ENCODE measurements at regions not wholly inside any gene's neighbourhood (a gene's known extent, or its start where the extent isn't known, plus 50 kb on each side); places are given as distances from the start of the nearest gene placed in this dataset.
"Not testable (repeated sequence)": the region's sequence is repeated elsewhere in the genome, so short reads cannot be mapped to it uniquely, and the experiment has no call there.

GRCh38 chr5:57429513-57430120, 53.0 kb downstream of the ACTBL2 start:
- no peak for DNase-seq

- not testable (repeated sequence) for DNase-seq
Measured at GRCh38 chr5:57429021-57429420, 53.6 kb downstream of the ACTBL2 start.

DNA sequence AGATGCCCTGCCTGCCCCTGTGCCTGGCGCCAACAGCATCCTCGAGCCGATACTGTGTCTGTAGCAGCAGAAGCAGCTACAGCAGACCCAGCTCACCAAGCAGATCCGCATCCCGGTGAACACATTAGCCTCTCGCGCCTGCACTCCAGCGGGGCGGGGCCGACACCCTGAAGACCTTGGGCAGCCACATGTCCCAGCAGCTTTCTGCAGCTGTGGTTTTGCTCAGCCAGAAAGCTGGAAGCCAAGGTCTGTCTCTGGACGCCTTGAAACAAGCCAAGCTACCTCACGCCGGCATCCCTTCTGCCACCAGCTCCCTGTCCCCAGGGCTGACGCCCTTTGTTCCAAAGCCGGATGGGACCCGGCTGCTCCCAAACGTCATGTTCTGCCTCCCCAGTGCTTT, 59.6 kb downstream of the ACTBL2 start:
- DNase-seq = no peak

DNA sequence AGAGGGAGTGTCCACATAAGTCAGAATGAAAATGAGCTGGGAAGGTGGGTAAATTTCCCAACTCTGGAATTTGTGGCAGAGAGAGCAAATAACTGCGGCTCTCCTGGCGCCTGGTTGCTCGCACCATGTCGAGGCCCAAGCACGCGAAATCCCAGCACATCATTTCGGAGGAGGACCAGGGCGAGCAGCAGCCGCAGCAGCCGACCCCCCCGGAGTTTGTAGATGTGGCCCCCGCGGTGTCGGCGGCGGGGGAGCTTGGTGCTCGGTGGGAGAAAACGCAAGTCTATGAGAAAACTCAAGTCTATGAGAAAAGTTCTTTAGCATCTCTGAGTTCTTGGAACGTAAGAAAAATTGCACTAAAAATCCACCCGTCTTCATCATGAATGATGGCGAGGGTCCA, 60.3 kb downstream of the ACTBL2 start:
- no peak for DNase-seq

DNA sequence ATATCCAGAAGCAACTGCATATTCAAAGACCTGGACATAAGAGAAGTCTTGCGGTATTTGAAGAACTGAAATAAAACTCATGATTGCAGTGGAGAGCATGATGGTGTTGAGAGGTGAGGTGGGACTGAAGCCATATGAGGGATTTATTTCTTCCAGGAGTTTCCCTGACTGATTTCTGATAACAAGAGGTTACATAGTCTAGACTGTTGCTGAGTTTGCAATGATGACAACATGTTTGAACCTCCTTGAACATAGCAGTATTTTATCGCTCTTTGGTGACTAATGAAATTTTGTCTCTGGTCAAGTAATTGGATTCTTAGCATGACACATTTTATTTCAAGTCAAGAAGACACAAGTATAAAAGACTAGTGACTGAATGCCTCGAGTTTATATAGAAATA, 61.8 kb downstream of the ACTBL2 start:
- DNase-seq = no peak

GRCh38 chr5:57417971-57418370, 64.6 kb downstream of the ACTBL2 start:
- DNase-seq = no peak

- no peak for DNase-seq
Measured at GRCh38 chr5:57417320-57417719, 65.3 kb downstream of the ACTBL2 start.

GRCh38 chr5:57416278-57416994, 66.2 kb downstream of the ACTBL2 start:
- DNase-seq = no peak

- DNase-seq = no peak
Measured at GRCh38 chr5:57414857-57415256, 67.8 kb downstream of the ACTBL2 start.

DNA sequence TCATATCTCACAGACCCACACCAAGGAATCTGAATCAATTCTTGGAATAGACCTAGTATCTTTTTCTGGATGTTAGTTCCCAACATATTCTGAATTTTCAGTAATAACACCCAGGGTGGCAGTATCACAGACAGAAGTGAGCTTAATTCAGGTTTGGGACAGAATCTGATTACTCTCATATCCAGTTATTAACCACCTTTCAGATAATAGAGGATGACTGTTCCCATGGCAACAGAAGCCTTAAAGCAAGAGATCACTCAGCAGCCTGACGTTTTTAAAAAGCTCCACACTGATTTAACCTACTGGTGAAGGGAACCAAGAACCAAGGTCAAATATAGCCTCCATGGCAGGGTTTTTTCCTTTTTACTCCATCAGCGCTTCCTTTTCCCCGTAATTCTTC, 68.4 kb downstream of the ACTBL2 start:
- no peak for DNase-seq

DNA sequence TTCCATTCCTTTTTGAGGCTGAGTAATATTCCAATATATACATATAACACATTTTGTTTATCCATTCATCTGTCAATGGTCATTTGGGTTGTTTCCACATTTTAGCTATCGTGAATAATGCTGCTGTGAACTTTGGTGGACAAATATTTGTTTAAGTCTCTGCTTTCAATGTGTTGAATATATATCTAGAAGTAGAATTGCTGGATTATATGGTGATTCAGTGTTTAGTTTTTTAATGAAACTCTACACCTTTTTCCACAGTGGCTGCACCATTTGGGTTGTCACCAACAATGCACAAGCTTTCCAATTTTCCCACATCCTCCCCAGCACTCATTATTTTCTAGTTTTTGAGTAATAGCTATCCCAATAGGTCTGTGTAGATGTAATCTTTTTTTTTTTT, 69.5 kb downstream of the ACTBL2 start:
- DNase-seq = no peak

DNA sequence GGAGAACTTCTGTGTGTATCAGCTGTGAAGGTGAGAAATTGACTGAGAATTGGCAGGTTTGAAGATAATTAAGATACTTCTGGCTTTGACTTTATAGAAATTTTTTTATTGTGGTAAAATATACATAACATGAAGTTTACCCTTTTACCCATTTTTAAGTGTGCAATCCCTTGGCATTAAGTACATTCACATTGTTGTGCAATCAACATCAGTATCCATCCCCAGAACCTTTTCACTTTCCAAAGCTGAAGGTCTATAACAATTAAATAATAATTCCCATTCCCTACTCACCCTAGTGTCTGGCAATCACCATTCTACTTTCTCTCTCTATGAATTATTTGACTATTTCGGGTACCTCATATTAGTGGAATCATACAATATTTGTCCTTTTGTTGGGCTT, 69.9 kb downstream of the ACTBL2 start:
- DNase-seq = no peak

DNA sequence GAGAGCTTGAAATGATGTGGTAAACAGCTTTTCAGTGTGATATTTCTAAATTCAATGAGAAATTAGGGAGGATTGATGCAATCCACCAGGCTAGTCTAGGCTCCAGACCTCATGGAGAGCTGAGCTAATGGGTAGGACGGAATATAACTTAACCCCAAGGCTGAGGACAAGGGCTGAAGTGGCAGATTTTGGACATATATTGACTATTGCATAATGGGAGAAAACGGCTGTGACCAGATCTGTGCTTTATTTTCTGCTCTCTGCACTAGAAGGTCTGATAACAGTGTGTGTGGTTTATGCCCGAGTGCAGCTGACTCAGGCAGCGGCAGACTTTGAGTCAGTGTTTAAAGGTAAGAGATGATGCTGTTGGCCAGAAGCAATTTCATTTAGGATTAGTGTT, 70.6 kb downstream of the ACTBL2 start:
- peak; percentile 89 to 93 for DNase-seq

DNA sequence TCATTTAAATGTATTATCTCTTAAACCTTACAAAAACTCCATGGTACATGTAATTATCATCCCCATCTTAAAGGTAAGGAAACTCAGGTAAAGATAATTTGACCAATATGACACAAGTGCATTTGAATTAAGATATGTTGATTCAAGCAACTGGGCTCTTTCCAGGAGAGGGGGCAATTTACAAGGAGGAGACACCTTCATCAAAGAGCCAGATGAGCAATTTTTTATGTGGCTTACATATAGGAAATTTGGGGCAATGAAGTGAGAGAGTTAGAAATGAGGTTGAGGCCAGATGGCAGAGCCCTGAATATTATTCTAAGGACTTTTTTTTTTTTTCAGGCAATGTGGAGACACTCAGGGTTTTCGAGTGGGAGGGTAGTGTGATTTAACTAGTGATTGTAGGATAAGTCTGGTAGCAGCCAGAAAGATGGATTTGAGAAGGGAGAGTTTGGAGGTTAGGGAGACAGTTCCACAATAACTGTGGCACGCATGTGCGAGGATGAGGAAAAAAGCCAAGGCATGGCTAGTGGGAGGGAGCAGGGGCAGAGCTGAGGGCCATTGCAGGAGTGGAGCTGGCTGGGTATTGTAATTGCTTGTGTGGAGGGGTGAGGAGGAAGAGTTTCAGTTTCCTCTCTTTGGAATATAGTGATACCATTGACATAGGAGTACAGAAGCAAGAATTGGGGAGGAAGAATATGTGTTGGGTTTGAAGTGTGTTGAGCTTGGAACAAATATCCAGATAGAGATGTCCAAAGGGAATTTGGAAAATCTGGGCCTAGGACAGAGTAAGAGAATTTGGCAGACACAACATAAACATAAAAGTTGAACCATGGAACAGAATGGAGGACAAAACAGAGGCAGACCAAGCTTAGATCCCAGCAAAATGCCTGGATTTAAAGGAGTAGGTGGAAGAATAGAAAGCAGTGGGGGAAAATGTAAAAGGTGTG, 72.0 kb downstream of the ACTBL2 start:
- no peak for DNase-seq

DNA sequence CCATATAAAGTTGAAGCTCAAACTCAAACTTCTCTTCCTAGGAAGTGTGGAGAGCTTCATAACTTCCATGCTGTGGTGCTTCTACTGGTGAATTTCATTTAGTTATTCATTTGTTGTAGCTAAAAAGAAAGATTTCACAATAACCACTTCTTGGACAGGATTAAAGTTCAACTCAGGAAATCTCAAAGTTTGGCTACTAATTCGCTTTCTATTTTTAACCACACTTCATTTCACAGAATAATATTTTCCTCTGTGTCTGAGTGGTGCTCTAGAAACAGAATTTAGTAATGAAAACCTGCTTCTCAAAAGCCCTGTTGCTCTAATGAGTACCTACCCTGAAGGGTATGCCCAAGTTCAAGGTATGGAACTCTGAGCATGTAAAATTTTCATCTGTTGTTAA, 73.9 kb downstream of the ACTBL2 start:
- DNase-seq = peak; percentile 73 to 77

GRCh38 chr5:57408285-57408684, 74.3 kb downstream of the ACTBL2 start:
- DNase-seq = no peak

DNA sequence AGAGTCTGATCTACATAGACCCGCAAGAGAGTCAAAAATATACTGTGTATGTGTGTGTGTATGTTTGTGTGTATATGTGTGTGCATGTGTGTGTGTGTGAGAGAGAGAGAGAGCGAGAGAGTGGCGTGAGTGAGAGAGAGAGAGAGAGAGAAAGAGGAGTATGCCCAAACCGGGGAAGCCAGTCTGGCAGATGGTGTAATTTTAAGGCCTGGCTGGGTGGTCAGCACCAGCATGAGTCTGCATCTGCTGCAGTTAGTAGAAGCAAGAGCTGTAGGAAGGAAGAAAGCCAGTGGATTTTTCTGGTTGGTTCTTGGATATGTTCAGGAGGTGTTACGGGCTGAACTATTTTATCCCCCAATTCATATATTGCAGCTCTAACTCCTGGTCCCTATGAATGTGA, 75.2 kb downstream of the ACTBL2 start:
- no peak for DNase-seq

- DNase-seq = no peak
Measured at GRCh38 chr5:57406641-57407040, 76.0 kb downstream of the ACTBL2 start.

DNA sequence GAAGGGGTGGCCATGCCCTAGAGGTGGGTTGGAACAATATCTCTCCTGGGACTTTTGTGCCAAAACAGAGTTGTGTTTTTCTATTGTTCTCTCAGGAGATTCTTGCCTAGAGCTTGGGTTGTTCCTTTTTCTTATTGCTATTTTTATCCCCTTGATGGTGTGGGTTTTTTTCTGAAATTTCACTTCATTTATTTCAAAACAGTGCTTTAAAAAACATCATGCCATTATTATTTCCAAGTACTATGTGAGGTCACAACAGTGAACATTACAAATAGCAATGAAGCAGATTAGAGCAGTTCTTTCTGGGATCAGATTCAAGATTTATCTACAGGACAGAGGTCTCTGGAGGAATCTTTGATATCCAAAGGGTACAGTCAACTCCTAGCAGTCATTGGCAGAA, 76.6 kb downstream of the ACTBL2 start:
- no peak for DNase-seq

- no peak for DNase-seq
Measured at GRCh38 chr5:57402761-57403160, 79.8 kb downstream of the ACTBL2 start.

GRCh38 chr5:57402348-57402747, 80.3 kb downstream of the ACTBL2 start:
- no peak for DNase-seq

- DNase-seq = no peak
Measured at GRCh38 chr5:57398413-57399093, 84.1 kb downstream of the ACTBL2 start.
